ENCODE measurements at regions not wholly inside any gene's neighbourhood (a gene's known extent, or its start where the extent isn't known, plus 50 kb on each side); places are given as distances from the start of the nearest gene placed in this dataset.
"Not testable (repeated sequence)": the region's sequence is repeated elsewhere in the genome, so short reads cannot be mapped to it uniquely, and the experiment has no call there.

DNA sequence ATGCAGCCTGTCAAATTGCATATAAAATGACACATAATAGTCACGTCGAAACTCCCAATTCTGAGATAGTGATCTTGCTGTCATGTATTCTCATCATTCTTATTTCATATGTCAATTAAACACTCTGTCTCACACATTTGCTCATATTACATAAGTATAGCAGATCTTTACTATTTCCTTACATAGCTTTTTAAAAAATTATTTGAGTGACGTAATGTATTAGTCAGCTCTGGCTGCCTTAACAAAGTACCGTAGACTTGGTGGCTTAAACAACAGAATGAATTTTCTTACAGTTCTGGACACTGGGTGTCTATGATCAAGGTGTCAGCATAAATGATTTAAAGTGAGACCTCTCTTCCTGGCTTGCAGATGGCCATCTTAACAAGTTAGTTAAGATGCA is 1032.3 kb upstream of the NRXN1 start:
- CTCF ChIA-PET: no interaction called here
- no peaks in the 10 kb centered on the region for H3K36me3 Mint-ChIP-seq (ENCODE audit: low read depth)
- no peak for DNase-seq
- ATAC-seq: no peak
- intact Hi-C loops (cut with DNase I, micrococcal nuclease): no loop called here
- peaks cover 13% of the 10 kb centered on the region for H3K9me3 Mint-ChIP-seq (ENCODE audit: low read depth)
- POLR2A ChIA-PET: no interaction called here
- H3K4me3 Mint-ChIP-seq: no peak overlapping the region
- H3K27me3 Mint-ChIP-seq: no peaks in the 10 kb centered on the region
- no peaks in the 10 kb centered on the region for H3K4me1 Mint-ChIP-seq
- H3K27ac Mint-ChIP-seq: no peak overlapping the region

- no peaks in the 10 kb centered on the region for H3K27me3 Mint-ChIP-seq
- intact Hi-C loops (cut with DNase I, micrococcal nuclease): no loop called here
- H3K27ac Mint-ChIP-seq: no peak overlapping the region
- H3K9me3 Mint-ChIP-seq (ENCODE audit: low read depth): peaks cover 16% of the 10 kb centered on the region
- H3K4me3 Mint-ChIP-seq: no peak overlapping the region
- DNase-seq: no peak
- ChIA-PET CTCF (no interaction called here), POLR2A (no interaction called here)
- no peaks in the 10 kb centered on the region for H3K4me1 Mint-ChIP-seq
- no peaks in the 10 kb centered on the region for H3K36me3 Mint-ChIP-seq (ENCODE audit: low read depth)
- no peak for ATAC-seq
Observed at GRCh38 chr2:52054824-52055223, 1022.9 kb upstream of the NRXN1 start.

DNA sequence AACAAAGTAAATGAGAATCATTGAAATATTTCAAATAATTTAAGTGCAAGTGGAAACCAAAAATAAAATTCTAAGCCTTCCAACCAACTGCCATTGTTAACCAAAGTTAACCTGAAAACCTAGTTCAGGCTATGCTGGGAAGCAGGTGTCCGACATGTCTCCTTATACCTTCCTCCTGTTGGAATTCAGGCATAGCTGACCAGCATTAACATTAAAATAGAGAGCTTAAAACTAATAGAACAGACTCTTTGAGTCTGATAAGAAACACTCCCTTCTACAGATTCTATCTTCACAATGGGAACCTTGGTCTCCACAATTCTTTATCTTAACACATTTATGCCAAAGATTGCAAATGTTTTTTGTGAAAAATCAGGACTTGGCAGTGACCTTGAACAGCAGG is 1004.9 kb upstream of the NRXN1 start:
- CTCF ChIA-PET: no interaction called here

DNA sequence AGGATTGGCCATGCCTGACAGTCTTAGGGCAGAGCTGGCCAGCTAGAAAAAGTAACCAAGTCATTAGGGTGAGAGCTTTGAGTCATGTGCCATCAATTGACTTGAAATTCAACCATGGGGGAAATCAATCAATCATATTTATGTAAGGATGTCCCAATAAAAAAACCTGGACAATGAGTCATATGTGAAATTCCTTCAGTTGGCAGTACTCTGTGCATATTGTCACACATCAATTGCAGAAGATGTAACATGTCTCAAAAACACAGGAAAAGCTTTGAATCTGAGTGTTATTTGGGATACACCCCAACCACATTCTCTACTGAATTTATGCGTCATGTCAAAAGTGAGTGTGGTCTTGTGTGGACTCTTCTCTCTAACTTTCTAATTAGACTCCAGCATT is 1004.1 kb upstream of the NRXN1 start:
- Mint-ChIP-seq H3K9me3 (ENCODE audit: low read depth) (peaks cover 4% of the 10 kb centered on the region), H3K36me3 (ENCODE audit: low read depth) (no peaks in the 10 kb centered on the region), H3K4me3 (no peak overlapping the region), H3K27ac (no peak overlapping the region), H3K4me1 (no peaks in the 10 kb centered on the region), H3K27me3 (no peaks in the 10 kb centered on the region)
- no peak for DNase-seq
- ChIA-PET POLR2A (no interaction called here), CTCF (no interaction called here)
- no peak for ATAC-seq
- intact Hi-C loops (cut with DNase I, micrococcal nuclease): no loop called here

More for the DNA sequence above, 1004.9 kb upstream of the NRXN1 start:
- Mint-ChIP-seq H3K4me3 (no peak overlapping the region), H3K27ac (no peak overlapping the region), H3K27me3 (no peaks in the 10 kb centered on the region), H3K9me3 (ENCODE audit: low read depth) (peaks cover 2% of the 10 kb centered on the region), H3K4me1 (no peaks in the 10 kb centered on the region), H3K36me3 (ENCODE audit: low read depth) (no peaks in the 10 kb centered on the region)
- ATAC-seq (no peak), DNase-seq (no peak)
- POLR2A ChIA-PET: no interaction called here
- intact Hi-C loops (cut with DNase I, micrococcal nuclease): no loop called here

DNA sequence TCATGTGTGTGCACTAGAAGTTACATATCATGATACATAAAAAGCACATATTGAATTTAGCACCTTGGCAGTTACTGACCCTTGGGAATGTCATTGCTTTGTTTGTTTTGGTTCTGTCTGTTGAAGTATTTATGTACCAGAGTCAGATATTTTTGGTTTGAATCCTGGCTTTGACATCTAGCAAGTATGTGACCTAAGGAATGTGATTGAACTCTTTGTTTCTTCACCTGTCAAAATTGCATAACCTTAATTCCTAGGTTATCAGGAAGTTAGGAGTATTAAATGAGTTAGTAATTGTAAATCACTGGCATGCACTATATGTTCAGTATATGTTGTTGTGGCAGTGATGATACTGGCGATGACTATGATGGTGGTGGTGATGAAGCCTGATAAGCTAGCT is 1003.5 kb upstream of the NRXN1 start:
- ChIA-PET CTCF (no interaction called here), POLR2A (no interaction called here)
- Mint-ChIP-seq H3K27me3 (no peaks in the 10 kb centered on the region), H3K27ac (no peak overlapping the region), H3K4me3 (no peak overlapping the region), H3K4me1 (no peaks in the 10 kb centered on the region), H3K9me3 (ENCODE audit: low read depth) (peaks cover 6% of the 10 kb centered on the region), H3K36me3 (ENCODE audit: low read depth) (no peaks in the 10 kb centered on the region)
- DNase-seq: no peak
- intact Hi-C loops (cut with DNase I, micrococcal nuclease): no loop called here
- ATAC-seq: no peak

DNA sequence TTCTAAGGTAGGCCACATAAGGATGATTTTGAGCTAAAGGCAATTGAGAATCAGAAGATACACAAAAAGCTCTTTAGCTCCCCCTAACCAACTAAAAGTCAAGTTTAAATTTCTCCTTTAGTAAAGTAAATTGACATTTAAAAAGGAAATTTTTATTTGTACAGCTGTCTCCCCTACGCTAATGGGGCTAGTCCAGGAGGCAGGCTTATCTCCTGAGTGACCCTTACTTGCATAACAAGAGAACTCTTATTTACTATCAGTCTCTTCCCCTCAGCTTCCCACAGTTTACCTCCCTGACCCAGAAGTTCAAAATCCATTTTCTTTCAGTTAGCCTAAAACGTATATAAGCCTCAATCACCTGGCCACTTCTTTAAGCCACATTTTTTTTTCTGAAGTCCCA is 1002.8 kb upstream of the NRXN1 start:
- Mint-ChIP-seq H3K27me3 (no peaks in the 10 kb centered on the region), H3K27ac (no peak overlapping the region), H3K9me3 (ENCODE audit: low read depth) (peaks cover 6% of the 10 kb centered on the region), H3K4me1 (no peaks in the 10 kb centered on the region), H3K36me3 (ENCODE audit: low read depth) (no peaks in the 10 kb centered on the region), H3K4me3 (no peak overlapping the region)
- intact Hi-C loops (cut with DNase I, micrococcal nuclease): no loop called here
- ChIA-PET POLR2A (no interaction called here), CTCF (no interaction called here)
- no peak for ATAC-seq
- no peak for DNase-seq

DNA sequence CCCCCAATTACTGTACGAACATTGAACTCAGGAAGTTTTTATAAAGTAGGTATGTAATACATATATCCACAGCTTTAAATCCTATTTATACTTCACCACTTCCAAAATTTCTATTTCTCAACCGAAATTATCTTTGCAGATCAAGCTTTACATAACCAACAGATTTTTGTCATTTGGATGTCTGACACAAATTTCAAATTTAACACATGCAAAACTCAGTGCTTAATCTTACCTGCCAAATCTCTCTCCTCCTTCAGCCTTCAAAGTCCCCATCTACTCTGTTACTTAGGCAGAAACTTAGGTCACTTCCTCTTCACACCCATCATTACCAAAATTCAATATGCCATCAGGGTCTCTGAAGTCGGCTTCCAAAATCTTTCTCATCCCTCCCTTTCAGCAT is 990.1 kb upstream of the NRXN1 start:
- Mint-ChIP-seq H3K36me3 (ENCODE audit: low read depth) (no peaks in the 10 kb centered on the region), H3K27ac (no peak overlapping the region), H3K27me3 (no peaks in the 10 kb centered on the region), H3K4me3 (no peak overlapping the region), H3K9me3 (ENCODE audit: low read depth) (peaks cover 9% of the 10 kb centered on the region), H3K4me1 (no peaks in the 10 kb centered on the region)
- POLR2A ChIA-PET: no interaction called here
- CTCF ChIA-PET: no interaction called here
- ATAC-seq: no peak
- DNase-seq: no peak
- intact Hi-C loops (cut with DNase I, micrococcal nuclease): no loop called here

DNA sequence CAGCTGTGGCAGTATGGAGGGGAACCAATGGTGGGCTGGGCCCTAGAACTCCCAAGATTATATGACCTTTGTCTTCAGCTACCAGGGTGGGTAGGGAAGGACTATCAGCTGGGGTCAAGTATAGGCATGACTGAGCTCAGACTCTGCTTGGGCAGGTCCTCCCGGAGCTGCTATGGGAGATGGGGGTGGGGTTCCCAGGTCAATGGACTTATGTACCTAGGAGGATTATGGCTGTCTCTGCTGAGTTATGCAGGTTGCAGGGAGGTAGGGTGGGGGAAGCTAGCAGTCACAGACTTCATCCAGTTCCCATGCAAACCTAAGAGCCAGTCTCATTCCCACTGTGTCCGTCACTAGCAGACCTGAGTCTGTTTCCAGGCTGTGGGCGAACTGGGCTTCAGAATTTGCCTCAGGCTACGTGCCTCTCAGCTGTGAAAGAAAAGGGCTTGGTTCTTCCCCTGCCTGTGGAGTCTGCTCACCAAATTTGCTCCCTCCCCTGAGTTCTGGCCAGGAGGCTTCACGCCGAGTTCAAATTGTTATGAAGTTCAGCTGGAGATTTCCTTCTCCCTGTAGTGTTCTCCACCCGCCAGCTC is 985.8 kb upstream of the NRXN1 start:
- Mint-ChIP-seq H3K4me3 (no peak overlapping the region), H3K27me3 (no peaks in the 10 kb centered on the region), H3K27ac (no peak overlapping the region), H3K9me3 (ENCODE audit: low read depth) (peaks cover 16% of the 10 kb centered on the region), H3K36me3 (ENCODE audit: low read depth) (no peaks in the 10 kb centered on the region), H3K4me1 (no peaks in the 10 kb centered on the region)
- CTCF ChIA-PET: interaction anchor here (1.0 kb wide), 1 partner anchor 16 kb away, joined by 3 read pairs; no protein-coding TSS in a partner anchor
- ATAC-seq (no peak), DNase-seq (no peak)
- POLR2A ChIA-PET: no interaction called here
- intact Hi-C loops (cut with DNase I, micrococcal nuclease): no loop called here

DNA sequence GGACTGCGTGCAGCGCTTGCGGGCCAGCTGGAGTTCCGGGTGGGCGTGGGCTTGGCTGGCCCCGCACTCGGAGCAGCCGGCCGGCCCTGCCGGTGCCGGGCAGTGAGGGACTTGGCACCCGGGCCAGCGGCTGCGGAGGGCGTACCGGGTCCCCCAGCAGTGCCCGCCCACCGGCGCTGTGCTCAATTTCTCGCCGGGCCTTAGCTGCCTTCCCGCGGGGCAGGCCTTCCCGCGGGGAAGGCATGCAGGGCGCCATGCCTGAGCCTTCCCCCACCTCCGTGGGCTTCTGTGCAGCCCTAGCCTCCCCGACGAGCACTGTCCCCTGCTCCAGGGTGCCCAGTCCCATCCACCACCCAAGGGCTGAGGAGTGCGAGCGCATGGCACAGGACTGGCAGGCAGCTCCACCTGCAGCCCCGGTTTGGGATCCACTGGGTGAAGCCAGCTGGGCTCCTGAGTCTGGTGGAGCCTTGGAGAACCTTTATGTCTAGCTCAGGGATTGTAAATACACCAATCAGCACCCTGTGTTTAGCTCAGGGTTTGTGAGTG is 975.0 kb upstream of the NRXN1 start:
- intact Hi-C loops (cut with DNase I, micrococcal nuclease); H3K27ac Mint-ChIP-seq; H3K4me3 Mint-ChIP-seq; DNase-seq; POLR2A ChIA-PET; H3K36me3 Mint-ChIP-seq (ENCODE audit: low read depth); ATAC-seq; H3K4me1 Mint-ChIP-seq; H3K27me3 Mint-ChIP-seq; CTCF ChIA-PET: not testable (repeated sequence)
- peaks cover 15% of the 10 kb centered on the region for H3K9me3 Mint-ChIP-seq (ENCODE audit: low read depth)

DNA sequence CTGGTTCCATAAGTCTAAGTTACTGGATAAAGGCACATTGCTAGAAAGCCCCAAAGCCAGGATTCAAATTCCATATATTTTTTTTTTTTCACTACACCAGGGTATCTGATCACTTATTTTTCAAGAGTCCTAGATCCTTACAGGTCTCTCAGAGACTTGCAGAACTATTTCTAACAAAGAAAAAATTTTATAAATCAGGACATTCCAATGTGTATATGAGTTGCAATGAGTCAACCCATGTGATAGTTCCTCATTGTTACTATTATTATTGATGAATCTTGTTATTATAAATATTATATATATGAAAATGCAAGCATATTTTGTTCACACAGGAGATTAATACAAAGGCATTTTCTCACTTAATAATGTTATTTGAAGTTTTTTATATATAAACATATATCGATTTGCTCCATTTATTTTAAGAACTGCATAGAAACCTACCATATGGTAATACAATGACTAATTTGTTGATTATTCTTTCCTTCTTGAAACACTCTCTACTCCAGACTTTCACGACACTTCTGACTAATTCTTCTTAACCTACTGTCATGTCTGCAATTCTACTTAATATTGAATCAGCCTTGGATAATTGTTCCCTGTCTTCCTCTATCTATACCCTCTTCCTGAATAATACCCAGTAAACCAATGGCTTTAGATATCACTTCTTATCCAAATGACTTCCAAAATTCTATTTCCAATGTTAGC is 968.4 kb upstream of the NRXN1 start:
- intact Hi-C loops (cut with DNase I, micrococcal nuclease): no loop called here
- no peak for ATAC-seq
- POLR2A ChIA-PET: no interaction called here
- Mint-ChIP-seq H3K27me3 (no peaks in the 10 kb centered on the region), H3K27ac (no peak overlapping the region), H3K4me3 (no peak overlapping the region), H3K36me3 (ENCODE audit: low read depth) (no peaks in the 10 kb centered on the region), H3K9me3 (ENCODE audit: low read depth) (peaks cover 18% of the 10 kb centered on the region), H3K4me1 (no peaks in the 10 kb centered on the region)
- CTCF ChIA-PET: no interaction called here
- no peak for DNase-seq

DNA sequence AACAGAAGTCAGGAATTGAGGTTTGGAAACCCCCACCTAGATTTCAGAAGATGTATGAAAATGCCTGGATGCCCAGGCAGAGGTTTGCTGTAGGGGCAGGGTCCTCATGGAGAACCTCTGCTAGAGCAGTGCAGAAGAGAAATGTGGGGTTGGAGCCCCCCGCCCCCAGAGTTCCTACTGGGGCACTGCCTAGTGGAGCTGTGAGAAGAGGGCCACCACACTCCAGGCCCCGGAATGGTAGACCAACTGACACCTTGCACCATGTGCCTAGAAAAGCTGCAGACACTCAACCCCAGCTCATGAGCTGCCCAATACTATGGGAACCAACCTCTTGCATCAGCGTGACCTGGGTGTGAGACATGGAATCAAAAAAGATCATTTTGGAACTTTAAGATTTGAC is 967.0 kb upstream of the NRXN1 start:
- ATAC-seq (no peak), DNase-seq (no peak)
- Mint-ChIP-seq H3K27me3 (no peaks in the 10 kb centered on the region), H3K4me1 (no peaks in the 10 kb centered on the region), H3K9me3 (ENCODE audit: low read depth) (peaks cover 18% of the 10 kb centered on the region), H3K27ac (no peak overlapping the region), H3K36me3 (ENCODE audit: low read depth) (no peaks in the 10 kb centered on the region), H3K4me3 (no peak overlapping the region)
- intact Hi-C loops (cut with DNase I, micrococcal nuclease): no loop called here
- CTCF ChIA-PET: no interaction called here
- POLR2A ChIA-PET: no interaction called here

GRCh38 chr2:51997571-51997970 is 965.6 kb upstream of the NRXN1 start:
- ATAC-seq: no peak

More at GRCh38 chr2:51997571-51997970, 965.6 kb upstream of the NRXN1 start:
- no peaks in the 10 kb centered on the region for H3K27me3 Mint-ChIP-seq
- ChIA-PET POLR2A (no interaction called here), CTCF (no interaction called here)
- no peak overlapping the region for H3K4me3 Mint-ChIP-seq
- no peaks in the 10 kb centered on the region for H3K4me1 Mint-ChIP-seq
- DNase-seq: no peak
- H3K9me3 Mint-ChIP-seq (ENCODE audit: low read depth): peaks cover 22% of the 10 kb centered on the region
- no peak overlapping the region for H3K27ac Mint-ChIP-seq
- intact Hi-C loops (cut with DNase I, micrococcal nuclease): no loop called here
- H3K36me3 Mint-ChIP-seq (ENCODE audit: low read depth): no peaks in the 10 kb centered on the region

Measured in activated CD4-positive, alpha-beta T cell treated with anti-CD3 and anti-CD28 coated beads for 36 hours (primary cell).